ENCODE measurements at regions not wholly inside any gene's neighbourhood (a gene's known extent, or its start where the extent isn't known, plus 50 kb on each side); places are given as distances from the start of the nearest gene placed in this dataset.

- intact Hi-C loops (cut with DNase I): loop anchor here in 5 of 10 donors (5.0 kb wide), 3 partner anchors 37 to 372 kb away; no protein-coding TSS in a partner anchor
- DNase-seq: no peak
- H3K27ac ChIP-seq: peak overlapping the region in 1 of 10 donors; percentile 11
- no peaks in the 10 kb centered on the region for H3K9me3 ChIP-seq
- H3K4me1 ChIP-seq: no peaks in the 10 kb centered on the region
- no peak overlapping the region for H3K4me3 ChIP-seq
- H3K36me3 ChIP-seq: no peaks in the 10 kb centered on the region
- ATAC-seq: no peak
- H3K27me3 ChIP-seq: no peaks in the 10 kb centered on the region
- WGBS, 2 donors: 48 to 52% methylated on average over 3 of the region's 3 CpGs
- no peak for TF ChIP-seq CTCF (IDR thresholded peaks at IDR 0.05)
Observed at GRCh38 chr3:157574531-157574930, 71.3 kb upstream of the VEPH1 start.

- Histone ChIP-seq H3K36me3 (no peaks in the 10 kb centered on the region), H3K4me3 (no peak overlapping the region), H3K9me3 (no peaks in the 10 kb centered on the region), H3K27ac (no peak overlapping the region), H3K27me3 (no peaks in the 10 kb centered on the region), H3K4me1 (no peaks in the 10 kb centered on the region)
- WGBS, 2 donors: 29 to 34% methylated on average over 1 of the region's 1 CpG
- intact Hi-C loops (cut with DNase I): loop anchor here in 7 of 10 donors (2.0 to 5.0 kb wide), 4 partner anchors 37 to 372 kb away; no protein-coding TSS in a partner anchor
- TF ChIP-seq CTCF (IDR thresholded peaks at IDR 0.05): no peak
- ATAC-seq (no peak), DNase-seq (no peak)
Observed at GRCh38 chr3:157573780-157574378, 70.7 kb upstream of the VEPH1 start.

- Histone ChIP-seq H3K4me1 (no peaks in the 10 kb centered on the region), H3K9me3 (peaks cover 0 to under 1% (median 0%) of the 10 kb centered on the region in 11 donors), H3K4me3 (no peak overlapping the region), H3K27ac (no peak overlapping the region), H3K27me3 (no peaks in the 10 kb centered on the region), H3K36me3 (no peaks in the 10 kb centered on the region)
- peak in 3 of 8 donors; percentile 41 to 49 (median 42) for ATAC-seq
- intact Hi-C loops (cut with DNase I): loop anchor here in 7 of 10 donors (2.0 to 5.0 kb wide), 4 partner anchors 36 to 371 kb away; no protein-coding TSS in a partner anchor
- DNase-seq: no peak
- TF ChIP-seq CTCF (IDR thresholded peaks at IDR 0.05): no peak
- 57 to 59% methylated on average over 1 of the region's 1 CpG for WGBS, 2 donors
Observed at GRCh38 chr3:157573281-157573680, 70.1 kb upstream of the VEPH1 start.

- TF ChIP-seq CTCF (IDR thresholded peaks at IDR 0.05): peak; percentile 35 to 80 (median 66)
- Histone ChIP-seq H3K4me1 (no peaks in the 10 kb centered on the region), H3K27ac (no peak overlapping the region), H3K36me3 (no peaks in the 10 kb centered on the region), H3K27me3 (no peaks in the 10 kb centered on the region), H3K4me3 (no peak overlapping the region), H3K9me3 (peaks cover 0 to 6% (median 0%) of the 10 kb centered on the region in 11 donors)
- intact Hi-C loops (cut with DNase I): loop anchor here in 7 of 10 donors (2.0 to 5.0 kb wide), 4 partner anchors 35 to 370 kb away; no protein-coding TSS in a partner anchor
- 67 to 70% methylated on average over 8 of the region's 8 CpGs for WGBS, 2 donors
- ATAC-seq (peak in 2 of 8 donors; percentile 33 to 39), DNase-seq (peak in 1 of 2 donors; percentile 17)
Observed at GRCh38 chr3:157572559-157573270, 69.5 kb upstream of the VEPH1 start.

Measured in heart right ventricle (tissue), 16 donors.